ENCODE measurements at regions not wholly inside any gene's neighbourhood (a gene's known extent, or its start where the extent isn't known, plus 50 kb on each side); places are given as distances from the start of the nearest gene placed in this dataset.

- Histone ChIP-seq H3K4me3 (ENCODE audit: low read depth, low read length) (no peak overlapping the region), H3K27me3 (ENCODE audit: control insufficient read depth, insufficient read depth, low read length) (no peaks in the 10 kb centered on the region), H3K36me3 (ENCODE audit: control insufficient read depth, insufficient read depth, low read length) (no peaks in the 10 kb centered on the region)
- peak; percentile 7 for DNase-seq (ENCODE audit: low read depth)
- TF ChIP-seq CTCF (IDR thresholded peaks at IDR 0.05; ENCODE audit: insufficient read depth, low read length, poor library complexity, severe bottlenecking), result no peak
Measured at GRCh38 chr15:61479613-61480012, 250.5 kb upstream of the RORA start.

GRCh38 chr15:61476741-61477140 is 247.6 kb upstream of the RORA start:
- no peak for TF ChIP-seq CTCF (IDR thresholded peaks at IDR 0.05; ENCODE audit: insufficient read depth, low read length, poor library complexity, severe bottlenecking)
- no peak for DNase-seq (ENCODE audit: low read depth)
- Histone ChIP-seq H3K4me3 (ENCODE audit: low read depth, low read length) (no peak overlapping the region), H3K27me3 (ENCODE audit: control insufficient read depth, insufficient read depth, low read length) (no peaks in the 10 kb centered on the region), H3K36me3 (ENCODE audit: control insufficient read depth, insufficient read depth, low read length) (no peaks in the 10 kb centered on the region)

- Histone ChIP-seq H3K36me3 (ENCODE audit: control insufficient read depth, insufficient read depth, low read length) (no peaks in the 10 kb centered on the region), H3K4me3 (ENCODE audit: low read depth, low read length) (no peak overlapping the region), H3K27me3 (ENCODE audit: control insufficient read depth, insufficient read depth, low read length) (no peaks in the 10 kb centered on the region)
- TF ChIP-seq CTCF (IDR thresholded peaks at IDR 0.05; ENCODE audit: insufficient read depth, low read length, poor library complexity, severe bottlenecking), result no peak
- DNase-seq (ENCODE audit: low read depth), result no peak
Measured at GRCh38 chr15:61474796-61475195, 245.7 kb upstream of the RORA start.

- TF ChIP-seq CTCF (IDR thresholded peaks at IDR 0.05; ENCODE audit: insufficient read depth, low read length, poor library complexity, severe bottlenecking), result no peak
- Histone ChIP-seq H3K27me3 (ENCODE audit: control insufficient read depth, insufficient read depth, low read length) (no peaks in the 10 kb centered on the region), H3K36me3 (ENCODE audit: control insufficient read depth, insufficient read depth, low read length) (no peaks in the 10 kb centered on the region), H3K4me3 (ENCODE audit: low read depth, low read length) (no peak overlapping the region)
- no peak for DNase-seq (ENCODE audit: low read depth)
Measured at GRCh38 chr15:61467823-61468222, 238.7 kb upstream of the RORA start.

- Histone ChIP-seq H3K36me3 (ENCODE audit: control insufficient read depth, insufficient read depth, low read length) (no peaks in the 10 kb centered on the region), H3K27me3 (ENCODE audit: control insufficient read depth, insufficient read depth, low read length) (no peaks in the 10 kb centered on the region), H3K4me3 (ENCODE audit: low read depth, low read length) (no peak overlapping the region)
- no peak for DNase-seq (ENCODE audit: low read depth)
- no peak for TF ChIP-seq CTCF (IDR thresholded peaks at IDR 0.05; ENCODE audit: insufficient read depth, low read length, poor library complexity, severe bottlenecking)
Measured at GRCh38 chr15:61459785-61460707, 230.9 kb upstream of the RORA start.

Measured in kidney epithelial cell (primary cell).